HG03108 (cell line): ENCODE measurements at regions not wholly inside any gene's neighbourhood (a gene's known extent, or its start where the extent isn't known, plus 50 kb on each side); places are given as distances from the start of the nearest gene placed in this dataset.

Experiments used
- ATAC-seq: cut with Tn5 transposase; IDR thresholded peaks from one replicate; pipeline ENCODE4 v1.9.1; 2021; ENCODE audit warnings: moderate library complexity; ENCODE audit not compliant: unreplicated experiment

DNA sequence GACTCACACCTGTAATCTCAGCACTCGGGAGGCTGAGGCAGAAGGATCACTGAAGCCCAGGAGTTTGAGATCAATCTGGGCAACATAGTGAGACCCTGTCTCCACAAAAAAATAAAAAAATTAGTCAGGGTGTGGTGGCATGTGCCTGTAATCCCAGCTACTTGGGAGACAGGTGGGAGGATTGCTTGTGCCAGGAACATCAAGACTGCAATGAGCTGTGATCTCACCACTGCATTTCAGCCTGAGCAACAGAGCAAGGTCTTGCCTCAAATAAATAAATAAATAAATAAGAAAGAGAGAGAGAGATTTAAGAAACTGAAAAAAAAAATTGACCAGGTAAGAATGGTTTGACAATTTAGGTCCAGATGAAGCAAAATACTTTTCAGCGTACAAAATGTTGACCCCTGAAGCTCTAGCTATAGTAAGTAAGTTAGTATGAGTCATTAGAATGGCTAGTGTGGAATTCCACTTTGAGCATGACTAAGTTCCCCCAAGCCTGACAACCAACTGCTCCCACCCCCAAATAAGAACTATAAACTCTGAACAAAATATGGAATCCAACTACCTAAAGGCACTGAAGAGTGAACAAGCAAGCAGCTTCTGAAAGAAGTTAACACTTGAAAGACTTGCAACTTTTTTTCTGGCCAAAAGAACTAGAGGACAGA is 217.8 kb upstream of the TLE4 start:
- no peak for ATAC-seq

DNA sequence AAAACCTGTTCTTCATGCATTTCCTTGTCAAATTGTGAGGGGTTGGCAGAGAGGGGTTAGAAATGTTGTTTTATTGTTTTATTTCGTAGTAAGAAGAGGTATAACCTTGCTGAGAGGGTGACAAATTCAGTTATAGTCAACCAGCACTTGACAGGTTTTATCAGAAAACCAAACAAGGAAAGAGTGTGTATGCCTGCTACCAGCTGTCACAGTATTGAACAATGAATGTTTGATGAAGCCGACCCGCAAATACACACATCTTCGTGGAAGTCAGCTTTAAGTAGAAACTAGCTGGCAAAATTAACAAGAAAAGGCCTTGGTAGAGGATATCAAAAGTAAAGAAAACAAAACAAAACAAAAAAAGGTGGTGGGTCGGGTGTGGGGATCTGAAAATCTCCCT is 214.6 kb upstream of the TLE4 start:
- no peak for ATAC-seq

DNA sequence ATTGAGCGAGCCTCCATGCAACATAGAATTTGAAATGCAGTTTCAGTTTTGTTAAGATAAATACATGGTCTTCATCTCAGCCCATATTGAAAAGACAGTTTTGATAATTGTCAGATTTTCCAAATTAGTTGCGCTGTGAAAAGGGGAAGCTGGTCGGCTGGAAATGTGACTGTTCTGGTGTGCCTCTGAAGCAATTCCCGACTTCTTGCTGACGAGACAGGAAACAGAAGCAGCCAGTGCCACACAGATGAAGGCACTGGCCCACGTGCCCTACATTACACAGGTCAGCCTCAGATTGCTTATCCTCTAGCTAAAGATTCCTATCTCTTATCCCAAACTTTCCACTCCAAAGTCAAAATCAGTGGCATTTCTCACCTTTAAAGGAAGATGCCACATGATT is 214.1 kb upstream of the TLE4 start:
- ATAC-seq = no peak

DNA sequence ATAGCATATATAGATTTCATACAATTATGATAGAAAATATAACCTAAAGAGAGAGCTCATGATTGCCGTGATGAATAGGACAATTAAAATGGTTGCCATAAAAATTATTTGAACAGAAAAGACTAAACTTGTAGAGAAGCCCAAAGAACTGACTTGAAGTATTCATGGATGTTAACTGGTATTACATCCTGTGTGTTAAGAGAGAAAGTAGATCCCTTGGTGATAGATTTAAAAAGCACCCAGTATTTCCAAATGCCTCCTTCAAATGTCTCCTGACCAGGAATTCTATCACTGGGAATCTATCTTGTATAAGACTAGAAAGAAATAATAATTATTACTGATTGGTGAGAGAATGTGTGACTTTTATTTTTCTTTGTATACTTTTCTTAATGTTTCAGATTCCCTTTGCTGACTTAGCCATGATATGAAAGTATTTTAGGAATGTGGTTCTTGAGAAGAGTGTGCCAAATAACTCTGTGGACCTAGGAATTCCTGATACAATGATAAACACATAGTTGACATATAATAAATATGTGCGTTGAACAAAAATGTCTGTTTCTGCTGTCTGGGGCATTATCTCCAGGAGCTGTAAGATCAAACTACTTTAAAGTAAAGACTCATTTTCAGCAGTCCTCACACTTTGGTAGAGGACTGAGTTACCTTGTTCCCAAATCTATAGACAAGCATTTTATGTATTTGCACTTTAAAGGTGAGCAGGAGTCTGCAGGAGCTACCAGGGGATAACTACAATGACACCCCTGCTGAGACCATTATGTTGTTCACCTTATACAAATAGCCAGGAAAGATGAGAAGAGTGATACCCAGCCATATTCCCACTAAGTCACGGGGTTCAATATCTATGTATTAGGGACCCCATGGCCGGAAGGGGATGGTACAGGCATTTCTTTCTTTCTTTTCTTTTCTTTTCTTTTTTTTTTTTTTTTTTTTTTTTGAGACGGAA is 211.1 kb upstream of the TLE4 start:
- no peak for ATAC-seq

DNA sequence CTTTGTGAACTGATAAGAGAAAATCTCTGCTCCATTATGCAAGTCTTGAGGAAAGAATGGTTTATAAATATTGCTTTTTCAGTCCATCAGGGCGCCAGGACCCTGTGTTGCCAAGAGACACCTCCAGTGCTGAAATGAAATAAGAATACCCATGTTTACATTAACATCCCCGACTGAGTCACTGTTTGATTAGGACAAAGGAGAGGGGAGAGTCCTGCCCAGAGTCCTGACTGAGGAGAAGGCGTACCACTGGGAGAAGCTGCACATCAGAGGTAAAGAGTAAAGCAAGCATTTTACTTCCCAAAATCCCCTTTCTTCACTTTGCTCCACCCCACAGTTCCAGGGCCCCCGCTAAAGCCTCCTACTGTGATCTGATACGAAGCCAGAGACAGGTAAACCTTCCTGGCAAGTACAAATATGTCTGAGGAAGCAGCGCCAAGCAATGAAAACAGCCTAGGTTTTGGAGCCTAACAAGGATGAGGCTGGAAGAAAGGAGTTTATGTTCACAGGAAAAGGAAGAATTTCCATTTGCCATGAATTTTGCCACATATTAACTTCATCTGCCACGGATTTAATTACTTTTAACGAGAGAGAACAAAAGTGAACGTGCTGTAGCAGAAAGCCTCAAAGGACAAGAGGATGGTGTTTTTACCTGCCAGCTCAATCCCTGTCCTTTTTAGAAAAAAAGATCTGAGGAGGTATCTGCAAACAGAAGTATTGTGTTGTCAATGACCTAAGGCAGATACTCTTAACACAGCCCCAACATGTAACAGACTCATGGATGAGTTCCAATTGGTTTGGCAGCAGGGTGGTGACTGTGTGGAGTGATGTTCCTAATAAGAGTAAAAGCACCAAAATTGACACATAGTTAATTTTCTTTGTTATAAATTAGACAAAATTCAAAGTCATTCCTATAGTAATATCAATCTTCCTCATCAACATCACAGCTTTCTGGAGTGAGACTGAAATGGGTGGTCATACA is 209.4 kb upstream of the TLE4 start:
- ATAC-seq = no peak

DNA sequence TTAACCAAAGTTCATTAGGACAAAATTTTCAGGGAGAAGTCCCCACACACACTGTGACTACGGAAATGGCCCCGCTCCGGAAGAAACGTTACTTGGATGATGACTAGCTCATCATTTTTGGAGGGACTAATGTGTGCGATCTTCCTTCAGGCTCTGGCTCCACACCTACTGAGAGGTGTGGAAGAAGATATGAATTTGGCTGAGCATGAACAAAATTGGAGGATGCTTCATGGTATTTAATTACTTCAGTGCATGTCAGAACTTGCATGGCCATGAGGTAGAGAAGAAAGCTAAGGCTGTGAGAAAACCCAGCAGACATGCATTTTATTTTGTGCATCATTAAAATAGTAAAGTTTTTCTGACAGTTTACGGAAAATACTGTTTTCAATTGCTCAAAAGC is 202.1 kb upstream of the TLE4 start:
- ATAC-seq = no peak

DNA sequence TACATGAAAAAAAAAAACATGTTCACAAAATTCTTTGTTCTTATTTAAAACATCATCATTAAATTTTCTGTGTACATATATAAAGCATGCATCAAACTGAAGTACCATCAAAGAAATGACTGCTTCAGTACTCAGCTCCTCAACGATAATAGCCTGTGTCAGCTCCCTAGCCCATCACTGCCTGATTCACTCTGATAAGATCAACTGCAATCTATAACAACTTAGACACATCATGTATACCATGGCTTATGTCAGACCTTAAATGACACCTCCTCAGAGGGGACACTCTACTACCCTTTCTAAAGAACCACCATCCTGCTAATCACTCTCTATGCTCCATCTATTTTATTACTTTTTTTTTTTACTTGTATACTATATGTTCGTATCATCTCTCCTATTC is 200.5 kb upstream of the TLE4 start:
- no peak for ATAC-seq

DNA sequence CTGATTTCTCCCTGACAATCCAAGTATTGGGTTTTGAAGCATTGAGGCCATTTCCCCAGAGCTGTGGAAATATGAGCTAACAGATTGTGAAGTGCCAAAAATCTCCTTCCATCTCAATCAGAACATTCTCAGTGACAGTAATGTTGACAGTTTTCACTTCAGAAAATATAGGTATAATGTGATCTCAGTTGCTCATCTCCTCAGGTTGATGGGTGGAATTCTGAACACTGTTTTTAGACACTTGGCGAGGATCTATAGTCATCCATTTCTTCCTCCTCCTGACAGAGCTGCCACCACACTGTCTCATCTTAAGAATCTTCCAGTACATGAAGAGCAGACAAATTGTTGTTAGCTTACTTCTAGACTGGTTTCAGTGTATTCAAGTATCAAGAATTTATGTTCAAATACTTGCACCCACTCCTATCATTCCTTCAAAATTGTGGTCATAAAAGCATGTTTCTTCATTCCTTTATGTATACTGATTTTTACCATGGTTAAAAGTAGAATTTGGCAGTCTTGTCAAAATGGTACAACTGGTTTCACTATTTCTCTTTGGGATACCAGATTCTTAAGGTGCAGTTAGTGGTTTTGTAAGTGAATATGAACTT is 199.7 kb upstream of the TLE4 start:
- ATAC-seq = no peak

DNA sequence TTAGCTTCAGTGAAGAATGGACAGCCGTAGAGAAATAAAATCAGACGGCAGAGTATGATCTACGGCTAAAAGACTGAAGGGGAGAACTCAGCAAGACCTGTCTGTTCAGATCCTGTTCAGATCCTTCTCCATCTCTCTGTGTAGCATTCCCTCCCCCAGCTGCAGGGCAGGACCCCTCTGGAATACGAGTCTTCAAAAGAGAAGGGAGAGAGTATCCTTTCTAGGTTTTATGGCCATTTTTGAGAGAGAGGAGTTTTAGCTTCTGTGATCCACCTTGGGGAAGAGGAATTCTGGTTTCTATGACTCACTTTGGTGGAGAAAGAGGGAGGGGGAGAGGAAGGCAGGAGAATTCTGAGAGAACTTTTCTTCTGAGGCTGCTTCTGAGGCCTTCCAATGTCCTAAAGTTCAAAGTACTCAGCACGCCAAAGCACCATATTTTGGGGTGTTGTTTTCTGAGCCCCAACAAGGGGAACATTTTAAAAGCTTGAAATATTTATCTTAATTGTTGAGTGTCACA is 194.4 kb upstream of the TLE4 start:
- ATAC-seq = no peak

DNA sequence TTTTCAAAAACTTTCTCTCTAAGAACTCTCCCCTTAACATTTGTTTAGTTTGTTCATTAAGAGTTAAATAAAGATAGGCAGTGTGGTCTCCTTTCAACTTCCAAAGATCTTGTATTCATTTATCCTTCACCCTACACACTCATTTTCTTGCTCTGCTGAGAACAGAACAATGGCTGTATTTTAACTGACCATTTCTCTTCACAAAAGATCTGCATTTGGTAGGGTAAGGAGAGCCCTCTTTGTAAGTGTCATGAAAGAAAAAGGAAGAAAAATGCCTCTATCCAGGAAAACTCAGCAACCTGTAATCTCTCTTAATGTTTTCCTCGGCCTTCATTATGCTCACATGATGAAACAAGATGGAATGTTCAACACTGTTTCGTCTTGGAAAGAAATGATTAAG is 193.7 kb upstream of the TLE4 start:
- no peak for ATAC-seq

DNA sequence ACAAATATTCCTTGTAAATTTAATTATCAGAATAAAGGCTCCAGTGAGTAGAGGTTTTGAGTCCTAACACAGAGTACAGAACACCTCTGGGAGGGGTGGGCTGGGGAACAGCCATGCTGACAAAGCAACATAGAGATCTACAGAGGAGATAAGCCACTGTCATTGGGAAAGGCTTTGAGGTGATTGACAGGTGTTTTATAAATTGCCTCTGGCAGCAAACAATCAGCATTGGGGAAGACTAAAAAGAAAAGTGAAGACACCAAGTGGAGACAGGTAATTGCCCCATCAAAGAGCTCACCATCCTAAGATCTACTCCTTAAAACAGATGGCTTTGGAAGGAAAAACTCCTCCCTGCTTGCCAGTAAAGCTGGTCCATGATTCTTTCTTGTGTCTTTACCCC is 189.7 kb upstream of the TLE4 start:
- ATAC-seq = no peak

DNA sequence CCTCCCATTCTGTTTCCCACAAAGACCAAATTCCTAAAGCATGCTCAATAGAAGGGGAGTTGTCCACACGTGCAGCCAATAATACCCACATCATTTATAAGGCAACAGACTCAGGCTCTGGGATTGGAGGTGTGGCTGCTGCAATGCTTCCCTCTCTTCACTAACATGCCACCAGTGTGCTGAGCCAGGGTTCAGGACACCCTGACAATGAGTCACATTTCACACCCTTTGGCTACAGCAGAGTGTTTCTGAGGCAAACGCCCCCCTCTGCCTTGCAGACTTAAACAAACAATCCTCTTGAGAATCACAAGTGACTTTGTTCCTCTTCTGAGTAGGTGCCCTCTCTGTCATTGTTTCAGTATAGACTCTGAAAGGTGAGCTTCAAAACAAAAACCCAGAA is 189.3 kb upstream of the TLE4 start:
- ATAC-seq = no peak

DNA sequence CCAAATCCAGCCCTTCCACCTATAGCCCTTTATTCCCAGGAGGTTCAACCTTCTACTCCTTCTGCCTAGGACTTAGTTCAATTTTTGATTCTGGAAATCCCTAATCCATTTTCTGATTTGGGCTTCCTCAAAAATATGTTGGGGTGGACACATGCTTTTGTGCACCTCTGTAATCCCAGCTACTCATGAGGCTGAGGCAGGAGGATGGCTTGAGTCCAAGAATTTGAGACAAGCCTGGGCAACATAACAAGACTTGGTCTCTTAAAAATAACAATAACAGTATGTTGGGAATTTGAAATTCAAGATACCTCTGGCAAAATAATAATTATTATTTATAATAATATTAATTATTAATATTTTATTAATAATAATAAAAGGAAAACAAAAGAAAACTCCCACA is 188.7 kb upstream of the TLE4 start:
- ATAC-seq = no peak

DNA sequence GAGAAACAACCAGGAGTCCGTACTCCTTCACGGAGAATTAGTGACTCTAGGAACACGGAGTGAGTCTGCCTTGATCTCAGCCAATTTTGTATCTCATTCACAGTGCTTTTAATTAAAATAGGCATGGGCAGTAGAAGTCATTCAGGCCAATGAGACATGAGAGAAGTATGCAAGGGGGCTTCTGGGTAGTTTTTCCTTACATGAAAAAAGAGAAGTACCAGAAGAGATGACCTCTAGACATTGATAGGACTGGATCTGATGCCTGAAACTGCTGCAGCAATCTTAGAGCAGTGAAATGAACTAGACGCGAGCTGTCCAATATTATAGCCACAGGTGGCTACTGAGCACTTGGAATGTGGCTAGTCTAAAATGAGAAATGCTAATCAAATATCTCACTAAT is 187.7 kb upstream of the TLE4 start:
- ATAC-seq = no peak

DNA sequence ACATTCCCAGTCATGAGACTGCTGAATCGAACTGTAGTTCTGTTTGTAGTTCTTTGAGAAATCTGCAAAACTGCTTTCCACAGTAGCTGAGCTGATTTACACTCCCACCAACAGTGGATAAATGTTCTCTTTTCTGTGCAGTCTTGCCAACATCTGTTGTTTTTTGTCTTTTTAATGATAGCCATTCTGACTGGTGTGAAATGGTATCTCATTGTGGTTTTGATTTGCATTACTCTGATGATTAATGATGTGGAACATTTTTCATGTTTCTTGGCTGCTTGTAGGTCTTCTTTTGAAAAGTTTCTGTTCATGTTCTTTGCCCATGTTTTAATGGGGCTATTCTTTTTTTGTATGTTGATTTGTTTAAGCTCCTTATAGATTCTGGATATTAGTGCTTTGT is 187.3 kb upstream of the TLE4 start:
- ATAC-seq = no peak

DNA sequence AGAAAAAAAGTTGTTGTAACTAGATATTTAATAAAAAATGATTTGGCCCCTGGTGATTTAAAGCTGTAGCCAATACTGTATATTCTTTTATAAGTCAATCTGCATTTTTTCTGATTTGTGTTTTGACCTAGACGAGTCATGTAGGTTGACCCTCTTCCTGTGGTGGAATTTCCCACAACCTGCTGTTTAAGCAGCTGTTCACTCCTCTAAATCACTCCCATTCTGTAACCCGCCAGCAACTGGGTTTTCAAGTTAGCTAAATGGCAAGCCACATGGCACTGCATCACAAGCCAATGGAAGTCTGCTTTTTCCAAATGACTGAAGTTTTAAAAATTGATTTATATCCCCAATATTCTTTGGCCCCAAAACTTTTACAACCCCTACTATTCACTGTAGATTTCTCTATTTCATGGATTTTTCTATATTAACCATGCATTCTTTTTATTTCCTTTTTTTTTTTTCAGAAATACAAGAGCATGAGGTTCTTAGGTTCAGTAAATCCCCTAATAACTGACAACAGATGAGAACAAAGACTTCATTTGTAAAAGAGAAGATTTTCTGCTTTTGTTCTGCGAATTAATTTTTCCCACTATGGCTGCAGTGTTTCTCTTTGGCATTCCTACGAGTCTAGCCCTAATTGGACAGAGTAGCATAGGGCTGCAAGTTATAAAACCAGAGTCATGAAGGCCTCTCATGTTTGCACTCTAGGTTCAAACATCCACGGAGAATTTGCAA is 184.5 kb upstream of the TLE4 start:
- ATAC-seq = no peak

DNA sequence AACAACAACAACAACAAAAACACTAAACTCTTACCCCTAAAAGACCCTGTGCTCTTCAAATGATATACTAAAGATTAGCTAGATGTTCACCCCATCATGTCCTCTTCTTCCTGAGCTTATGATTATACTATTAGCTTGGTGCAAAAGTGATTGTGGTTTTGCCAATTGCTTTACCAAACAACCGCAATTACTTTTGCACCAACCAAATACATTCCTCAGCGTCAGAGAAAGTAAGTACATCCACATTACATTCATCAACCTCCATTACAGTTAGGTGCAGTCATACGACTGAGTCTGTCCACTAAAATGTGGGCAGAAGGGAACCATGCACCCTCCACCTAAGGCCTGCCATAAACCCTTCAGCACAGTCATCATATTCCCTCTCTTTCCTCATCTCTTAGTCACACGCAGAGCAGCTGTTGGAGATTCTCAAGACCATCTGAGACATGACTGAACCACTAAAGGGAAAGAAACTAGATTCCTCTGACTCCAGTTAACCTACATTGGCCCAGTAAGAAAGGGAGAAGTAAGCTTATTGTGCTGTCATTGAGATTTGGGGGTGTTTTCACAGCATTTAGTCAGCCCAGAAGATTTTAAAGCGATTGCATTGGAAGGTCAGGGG is 181.6 kb upstream of the TLE4 start:
- no peak for ATAC-seq

DNA sequence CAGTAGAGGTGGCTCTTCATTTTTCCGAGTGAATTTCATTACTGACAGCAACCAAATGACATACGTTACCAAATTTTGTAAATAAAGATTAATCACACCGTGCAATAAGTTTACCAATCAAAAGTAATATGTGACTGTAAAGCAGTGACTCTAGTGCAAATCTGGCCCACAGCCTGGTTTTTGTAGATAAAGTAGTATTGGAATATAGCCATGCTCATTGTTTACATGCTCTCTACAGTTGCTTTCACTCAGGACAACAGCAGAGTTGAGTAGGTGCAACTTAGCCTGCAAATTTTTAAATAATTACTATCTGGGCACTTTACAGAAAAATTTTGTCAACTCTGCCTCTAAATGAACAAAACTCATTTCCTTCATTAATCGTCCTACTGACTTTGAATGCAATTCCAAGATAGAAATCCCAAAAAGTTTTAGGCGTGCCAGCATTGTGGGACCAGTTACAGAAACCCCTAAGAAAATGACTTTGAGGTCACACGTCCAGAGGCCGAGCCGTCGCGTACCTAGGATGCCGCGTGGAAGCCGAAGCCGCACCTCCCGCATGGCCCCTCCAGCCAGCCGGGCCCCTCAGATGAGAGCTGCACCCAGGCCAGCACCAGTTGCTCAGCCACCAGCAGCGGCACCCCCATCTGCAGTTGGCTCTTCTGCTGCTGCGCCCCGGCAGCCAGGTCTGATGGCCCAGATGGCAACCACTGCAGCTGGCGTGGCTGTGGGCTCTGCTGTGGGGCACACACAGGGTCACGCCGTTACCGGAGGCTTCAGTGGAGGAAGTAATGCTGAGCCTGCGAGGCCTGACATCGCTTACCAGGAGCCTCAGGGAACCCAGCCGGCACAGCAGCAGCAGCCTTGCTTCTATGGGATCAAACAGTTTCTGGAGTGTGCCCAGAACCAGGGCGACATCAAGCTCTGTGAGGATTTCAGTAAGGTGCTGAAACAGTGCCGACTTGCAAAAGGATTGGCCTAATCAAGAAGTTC is 180.7 kb upstream of the TLE4 start:
- no peak for ATAC-seq
